ENCODE measurements at regions not wholly inside any gene's neighbourhood (a gene's known extent, or its start where the extent isn't known, plus 50 kb on each side); places are given as distances from the start of the nearest gene placed in this dataset.

GRCh38 chr6:167737205-167737830 lies 89.4 kb upstream of the AFDN start:
- peaks cover 10% of the 10 kb centered on the region for H3K27me3 Mint-ChIP-seq (ENCODE audit: low read depth)
- H3K4me3 Mint-ChIP-seq, result no peak overlapping the region
- no peaks in the 10 kb centered on the region for H3K4me1 Mint-ChIP-seq
- peak in 1 of 2 experiments; percentile 16 for DNase-seq (ENCODE audit: low spot score in 2 of 2, unreplicated experiment in 2 of 2)
- H3K27ac Mint-ChIP-seq, result no peak overlapping the region
- TF ChIP-seq CTCF (IDR thresholded peaks at IDR 0.05; ENCODE audit: unreplicated experiment), result no peak
- no peaks in the 10 kb centered on the region for H3K36me3 Mint-ChIP-seq
- H3K9me3 Mint-ChIP-seq, result no peaks in the 10 kb centered on the region

- H3K9me3 Mint-ChIP-seq, result no peaks in the 10 kb centered on the region
- no peaks in the 10 kb centered on the region for H3K4me1 Mint-ChIP-seq
- H3K27me3 Mint-ChIP-seq (ENCODE audit: low read depth), result peaks cover 8% of the 10 kb centered on the region
- no peaks in the 10 kb centered on the region for H3K36me3 Mint-ChIP-seq
- DNase-seq (ENCODE audit: low spot score in 2 of 2, unreplicated experiment in 2 of 2), result no peak
- no peak overlapping the region for H3K27ac Mint-ChIP-seq
- no peak overlapping the region for H3K4me3 Mint-ChIP-seq
- no peak for TF ChIP-seq CTCF (IDR thresholded peaks at IDR 0.05; ENCODE audit: unreplicated experiment)
Observed at GRCh38 chr6:167738386-167738785, 88.3 kb upstream of the AFDN start.

GRCh38 chr6:167739721-167740475 lies 86.8 kb upstream of the AFDN start:
- Mint-ChIP-seq H3K36me3 (no peaks in the 10 kb centered on the region), H3K4me3 (no peak overlapping the region), H3K9me3 (no peaks in the 10 kb centered on the region), H3K4me1 (peaks cover under 1% of the 10 kb centered on the region), H3K27ac (no peak overlapping the region), H3K27me3 (ENCODE audit: low read depth) (peaks cover 5% of the 10 kb centered on the region)
- TF ChIP-seq CTCF (IDR thresholded peaks at IDR 0.05; ENCODE audit: unreplicated experiment), result no peak
- DNase-seq (ENCODE audit: low spot score in 2 of 2, unreplicated experiment in 2 of 2), result no peak

- DNase-seq (ENCODE audit: low spot score in 2 of 2, unreplicated experiment in 2 of 2), result no peak
- no peaks in the 10 kb centered on the region for H3K9me3 Mint-ChIP-seq
- no peak overlapping the region for H3K4me3 Mint-ChIP-seq
- TF ChIP-seq CTCF (IDR thresholded peaks at IDR 0.05; ENCODE audit: unreplicated experiment), result no peak
- H3K27ac Mint-ChIP-seq, result no peak overlapping the region
- peaks cover 7% of the 10 kb centered on the region for H3K27me3 Mint-ChIP-seq (ENCODE audit: low read depth)
- H3K4me1 Mint-ChIP-seq, result peaks cover 17% of the 10 kb centered on the region
- H3K36me3 Mint-ChIP-seq, result no peaks in the 10 kb centered on the region
Observed at GRCh38 chr6:167742719-167743303, 83.9 kb upstream of the AFDN start.

GRCh38 chr6:167744681-167745669 lies 81.7 kb upstream of the AFDN start:
- no peak for TF ChIP-seq CTCF (IDR thresholded peaks at IDR 0.05; ENCODE audit: unreplicated experiment)
- Mint-ChIP-seq H3K4me3 (no peak overlapping the region), H3K36me3 (no peaks in the 10 kb centered on the region), H3K4me1 (peaks cover 17% of the 10 kb centered on the region), H3K27me3 (ENCODE audit: low read depth) (peaks cover 6% of the 10 kb centered on the region), H3K9me3 (no peaks in the 10 kb centered on the region), H3K27ac (no peak overlapping the region)
- DNase-seq (ENCODE audit: low spot score in 2 of 2, unreplicated experiment in 2 of 2), result no peak
